ENCODE measurements at regions not wholly inside any gene's neighbourhood (a gene's known extent, or its start where the extent isn't known, plus 50 kb on each side); places are given as distances from the start of the nearest gene placed in this dataset.

- no CpG with 5 or more reads among the region's 5 CpGs for WGBS (ENCODE audit: extremely low coverage, insufficient read length, low lambda C conversion rate)
- H3K14ac ChIP-seq (ENCODE audit: insufficient read depth, low read length), result no peak overlapping the region
- H3K4ac ChIP-seq (ENCODE audit: low read depth, low read length), result no peak overlapping the region
- no peak overlapping the region for H2BK20ac ChIP-seq (ENCODE audit: low read depth, low read length, poor library complexity, severe bottlenecking)
- H4K20me1 ChIP-seq (ENCODE audit: control insufficient read depth, insufficient read depth, insufficient read length), result no peaks in the 10 kb centered on the region
- no peaks in the 10 kb centered on the region for H3K9me3 Mint-ChIP-seq
- H3K4me3 Mint-ChIP-seq, result no peak overlapping the region
- H2BK12ac ChIP-seq (ENCODE audit: insufficient read length, low read depth, low read length), result no peak overlapping the region
- H3K56ac ChIP-seq (ENCODE audit: insufficient read length, low read depth, low read length), result no peak overlapping the region
- no peak overlapping the region for H3K27ac Mint-ChIP-seq
- no peaks in the 10 kb centered on the region for H3K36me3 Mint-ChIP-seq (ENCODE audit: insufficient read depth in 1 of 3, low read depth in 3 of 3)
- H3K9ac ChIP-seq (ENCODE audit: extremely low read depth, insufficient read length, low read length), result no peak overlapping the region
- TF ChIP-seq, protein P1, sequence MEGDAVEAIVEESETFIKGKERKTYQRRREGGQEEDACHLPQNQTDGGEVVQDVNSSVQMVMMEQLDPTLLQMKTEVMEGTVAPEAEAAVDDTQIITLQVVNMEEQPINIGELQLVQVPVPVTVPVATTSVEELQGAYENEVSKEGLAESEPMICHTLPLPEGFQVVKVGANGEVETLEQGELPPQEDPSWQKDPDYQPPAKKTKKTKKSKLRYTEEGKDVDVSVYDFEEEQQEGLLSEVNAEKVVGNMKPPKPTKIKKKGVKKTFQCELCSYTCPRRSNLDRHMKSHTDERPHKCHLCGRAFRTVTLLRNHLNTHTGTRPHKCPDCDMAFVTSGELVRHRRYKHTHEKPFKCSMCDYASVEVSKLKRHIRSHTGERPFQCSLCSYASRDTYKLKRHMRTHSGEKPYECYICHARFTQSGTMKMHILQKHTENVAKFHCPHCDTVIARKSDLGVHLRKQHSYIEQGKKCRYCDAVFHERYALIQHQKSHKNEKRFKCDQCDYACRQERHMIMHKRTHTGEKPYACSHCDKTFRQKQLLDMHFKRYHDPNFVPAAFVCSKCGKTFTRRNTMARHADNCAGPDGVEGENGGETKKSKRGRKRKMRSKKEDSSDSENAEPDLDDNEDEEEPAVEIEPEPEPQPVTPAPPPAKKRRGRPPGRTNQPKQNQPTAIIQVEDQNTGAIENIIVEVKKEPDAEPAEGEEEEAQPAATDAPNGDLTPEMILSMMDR (conservative IDR thresholded peaks at IDR 0.05), result no peak
- DNase-seq, result no peak
- no peaks in the 10 kb centered on the region for H3K9me3 ChIP-seq (ENCODE audit: control insufficient read depth, low read depth, low read length)
- no peaks in the 10 kb centered on the region for H3K79me1 ChIP-seq (ENCODE audit: insufficient read depth, low read depth, low read length, poor library complexity, severe bottlenecking)
- no peaks in the 10 kb centered on the region for H3K23me2 ChIP-seq (ENCODE audit: insufficient read length, low read depth, low read length, poor library complexity, severe bottlenecking)
- H2AK5ac ChIP-seq (ENCODE audit: insufficient read length, low read length), result no peak overlapping the region
- no peaks in the 10 kb centered on the region for H3K4me1 ChIP-seq (ENCODE audit: insufficient read depth, low read length)
- no peaks in the 10 kb centered on the region for H3K79me2 ChIP-seq (ENCODE audit: insufficient read depth, low read length)
- H3K23ac ChIP-seq (ENCODE audit: insufficient read length, low read depth, low read length), result no peak overlapping the region
- no peak overlapping the region for H2BK15ac ChIP-seq (ENCODE audit: low read depth, low read length)
- no peak overlapping the region for H4K5ac ChIP-seq (ENCODE audit: insufficient read length, low read depth, low read length)
- no peak overlapping the region for H3K27ac ChIP-seq (ENCODE audit: insufficient read length, low read depth, low read length)
- no peaks in the 10 kb centered on the region for H3K27me3 ChIP-seq (ENCODE audit: insufficient read depth, low read length)
- H3K27me3 Mint-ChIP-seq (ENCODE audit: low read depth), result no peaks in the 10 kb centered on the region
- no peak overlapping the region for H3K4me2 ChIP-seq (ENCODE audit: insufficient read depth, insufficient read length, low read length)
- H3K4me1 Mint-ChIP-seq, result peaks cover 19 to 23% of the 10 kb centered on the region in 2 experiments
- no peak overlapping the region for H2BK5ac ChIP-seq (ENCODE audit: insufficient read length, low read length)
- H2AFZ ChIP-seq (ENCODE audit: low read length), result no peak overlapping the region
- no peak overlapping the region for H3K18ac ChIP-seq (ENCODE audit: insufficient read length, low read depth, low read length)
- no peak overlapping the region for H2BK120ac ChIP-seq (ENCODE audit: low read depth, low read length, poor library complexity, severe bottlenecking)
- H3T11ph ChIP-seq (ENCODE audit: low read length), result no peak overlapping the region
- H4K8ac ChIP-seq (replicated peaks; ENCODE audit: insufficient read length, low read depth, low read length), result no peak overlapping the region
- no peak overlapping the region for H4K91ac ChIP-seq (ENCODE audit: insufficient read length, low read depth, low read length)
Observed at GRCh38 chr4:147017081-147017480, 71.4 kb upstream of the TTC29 start.

All from H9 (cell line).